GM12873 (cell line): ENCODE measurements at regions not wholly inside any gene's neighbourhood (a gene's known extent, or its start where the extent isn't known, plus 50 kb on each side); places are given as distances from the start of the nearest gene placed in this dataset.

Experiments used
- CTCF ChIP-seq: IDR thresholded peaks from 2 replicates; pipeline ENCODE4 v1.5.1; 2012; ENCODE audit warnings: low read depth, mild to moderate bottlenecking, moderate library complexity, low read length, control low read depth; ENCODE audit not compliant: insufficient read depth; ENCODE audit errors: missing control alignments

- TF ChIP-seq CTCF = no peak
Measured at GRCh38 chr5:157947156-157947555, 88.2 kb upstream of the CLINT1 start.

- no peak for TF ChIP-seq CTCF
Measured at GRCh38 chr5:157944938-157945337, 86.0 kb upstream of the CLINT1 start.

- no peak for TF ChIP-seq CTCF
Measured at GRCh38 chr5:157944077-157944633, 85.2 kb upstream of the CLINT1 start.

DNA sequence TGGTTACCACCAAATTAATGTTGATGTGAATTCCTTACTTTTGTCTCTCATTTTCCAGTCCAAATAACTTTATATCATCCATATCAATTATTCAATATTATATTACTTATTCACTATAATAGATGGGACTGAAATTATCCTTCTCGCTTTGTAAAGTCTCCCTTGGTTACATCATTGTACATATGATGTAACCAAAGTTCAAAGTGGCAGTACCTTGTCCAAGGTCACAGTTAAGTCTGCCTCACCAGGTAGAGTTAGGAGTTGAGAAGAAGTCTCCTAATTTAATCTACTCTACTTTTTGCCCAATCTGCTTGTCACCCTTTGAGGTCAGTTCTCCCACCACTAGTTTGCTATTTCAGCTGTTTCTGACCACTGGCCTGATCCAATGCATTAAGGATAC lies 83.7 kb upstream of the CLINT1 start:
- no peak for TF ChIP-seq CTCF

- TF ChIP-seq CTCF = no peak
Measured at GRCh38 chr5:157941616-157942015, 82.7 kb upstream of the CLINT1 start.

GRCh38 chr5:157934600-157934999 lies 75.7 kb upstream of the CLINT1 start:
- TF ChIP-seq CTCF = no peak

DNA sequence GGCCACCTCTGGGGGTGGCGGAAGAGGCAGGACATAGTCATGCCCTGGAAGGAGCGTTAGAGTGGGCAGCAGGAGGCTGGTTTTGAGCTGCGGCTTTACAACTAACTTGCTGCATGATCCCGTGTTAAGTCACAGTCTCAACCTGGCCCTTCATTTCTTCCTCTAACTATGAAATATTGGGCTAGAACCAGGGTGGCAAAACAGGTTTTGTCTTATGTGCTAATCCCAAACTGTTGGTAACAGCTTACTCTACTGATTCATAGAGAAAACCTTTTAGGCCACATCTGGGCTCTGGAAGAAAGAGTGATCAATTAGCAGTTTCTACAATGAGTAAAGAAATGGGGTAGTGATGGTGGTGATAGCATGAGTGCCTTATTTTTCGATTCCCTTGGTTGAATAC lies 74.1 kb upstream of the CLINT1 start:
- TF ChIP-seq CTCF = no peak
